ENCODE measurements at regions not wholly inside any gene's neighbourhood (a gene's known extent, or its start where the extent isn't known, plus 50 kb on each side); places are given as distances from the start of the nearest gene placed in this dataset.

GRCh38 chr6:133585978-133586377 is 302.9 kb upstream of the TCF21 start:
- TF ChIP-seq TAF1 (IDR thresholded peaks at IDR 0.05; ENCODE audit: low read depth, low read length) (no peak), POLR2AphosphoS5 (IDR thresholded peaks at IDR 0.05; ENCODE audit: low read depth, low read length) (no peak), POLR2A (IDR thresholded peaks at IDR 0.05; ENCODE audit: low read depth, low read length) (no peak), PAX5 (IDR thresholded peaks at IDR 0.05; ENCODE audit: insufficient read depth, low read length, severe bottlenecking) (no peak), SPI1 (IDR thresholded peaks at IDR 0.05; ENCODE audit: low read depth, low read length) (no peak), POU2F2 (IDR thresholded peaks at IDR 0.05; ENCODE audit: low read depth, low read length) (no peak)

All from GM12891 (cell line).